HuH-7 (cell line): ENCODE measurements at regions not wholly inside any gene's neighbourhood (a gene's known extent, or its start where the extent isn't known, plus 50 kb on each side); places are given as distances from the start of the nearest gene placed in this dataset.
"Not testable (repeated sequence)": the region's sequence is repeated elsewhere in the genome, so short reads cannot be mapped to it uniquely, and the experiment has no call there.

ENCODE experiments used
- DNase-seq: peaks from one replicate; pipeline ENCODE4 v3.0.0; 2011; ENCODE audit warnings: low spot score

GRCh38 chr7:106713452-106713851 is 52.5 kb upstream of the CCDC71L start:
- not testable (repeated sequence) for DNase-seq

DNA sequence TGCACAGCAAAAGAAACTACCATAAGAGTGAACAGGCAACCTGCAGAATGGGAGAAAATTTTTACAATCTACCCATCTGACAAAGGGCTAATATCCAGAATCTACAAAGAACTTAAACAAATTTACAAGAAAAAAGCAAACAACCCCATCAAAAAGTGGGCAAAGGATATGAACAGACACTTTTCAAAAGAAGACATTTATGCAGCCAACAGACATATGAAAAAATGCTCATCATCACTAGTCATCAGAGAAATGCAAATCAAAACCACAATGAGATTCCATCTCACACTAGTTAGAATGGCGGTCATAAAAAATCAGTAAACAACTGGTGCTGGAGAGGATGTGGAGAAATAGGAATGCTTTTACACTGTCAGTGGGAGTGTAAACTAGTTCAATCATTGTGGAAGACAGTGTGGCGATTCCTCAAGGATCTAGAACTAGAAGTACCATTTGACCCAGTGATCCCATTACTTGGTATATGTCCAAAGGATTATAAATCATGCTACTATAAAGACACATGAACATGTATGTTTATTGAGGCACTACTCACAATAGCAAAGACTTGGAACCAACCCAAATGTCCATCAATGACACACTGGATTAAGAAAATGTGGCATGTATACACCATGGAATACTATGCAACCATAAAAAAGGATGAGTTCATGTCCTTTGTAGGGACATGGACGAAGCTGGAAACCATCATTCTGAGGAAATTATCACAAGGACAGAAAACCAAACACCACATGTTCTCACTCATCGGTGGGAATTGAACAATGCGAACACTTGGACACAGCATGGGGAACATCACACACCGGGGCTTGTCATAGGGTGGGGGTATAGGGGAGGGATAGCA is 53.9 kb upstream of the CCDC71L start:
- not testable (repeated sequence) for DNase-seq

- DNase-seq, result no peak
These were observed 54.8 kb upstream of the CCDC71L start for GRCh38 chr7:106715730-106716129.

DNA sequence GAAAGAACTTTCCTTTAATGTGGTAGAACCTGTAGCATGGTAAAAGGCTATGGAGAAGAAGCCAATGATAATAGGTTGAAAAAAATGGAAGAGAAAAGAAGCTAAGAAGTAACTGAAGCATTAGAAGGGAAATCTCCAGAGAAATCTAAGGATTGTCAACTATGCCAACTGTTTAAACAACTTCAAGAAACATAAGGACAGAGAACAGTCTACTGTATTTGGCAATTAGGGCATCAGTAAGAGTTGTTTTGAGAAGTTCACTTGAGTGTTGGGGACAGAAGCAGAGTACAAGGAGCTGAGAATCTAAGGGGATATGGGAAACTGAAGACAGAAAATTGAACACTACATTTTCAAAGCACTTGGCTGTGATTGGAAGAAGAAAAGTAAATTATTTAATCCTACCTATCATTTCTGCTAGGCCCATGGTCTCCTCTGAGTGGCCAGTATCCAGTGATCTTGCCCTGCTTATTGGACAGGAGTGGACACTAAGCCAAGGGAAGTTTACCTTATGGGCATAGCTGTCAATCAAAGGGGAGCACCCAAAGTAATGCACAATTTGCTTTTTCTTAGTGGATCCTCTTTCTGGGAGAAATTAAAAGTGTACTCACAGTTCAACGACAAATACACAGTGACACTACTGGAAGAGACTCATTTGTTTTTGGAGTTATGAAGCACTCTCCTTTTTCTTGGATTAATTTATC is 56.4 kb upstream of the CCDC71L start:
- DNase-seq, result no peak

DNA sequence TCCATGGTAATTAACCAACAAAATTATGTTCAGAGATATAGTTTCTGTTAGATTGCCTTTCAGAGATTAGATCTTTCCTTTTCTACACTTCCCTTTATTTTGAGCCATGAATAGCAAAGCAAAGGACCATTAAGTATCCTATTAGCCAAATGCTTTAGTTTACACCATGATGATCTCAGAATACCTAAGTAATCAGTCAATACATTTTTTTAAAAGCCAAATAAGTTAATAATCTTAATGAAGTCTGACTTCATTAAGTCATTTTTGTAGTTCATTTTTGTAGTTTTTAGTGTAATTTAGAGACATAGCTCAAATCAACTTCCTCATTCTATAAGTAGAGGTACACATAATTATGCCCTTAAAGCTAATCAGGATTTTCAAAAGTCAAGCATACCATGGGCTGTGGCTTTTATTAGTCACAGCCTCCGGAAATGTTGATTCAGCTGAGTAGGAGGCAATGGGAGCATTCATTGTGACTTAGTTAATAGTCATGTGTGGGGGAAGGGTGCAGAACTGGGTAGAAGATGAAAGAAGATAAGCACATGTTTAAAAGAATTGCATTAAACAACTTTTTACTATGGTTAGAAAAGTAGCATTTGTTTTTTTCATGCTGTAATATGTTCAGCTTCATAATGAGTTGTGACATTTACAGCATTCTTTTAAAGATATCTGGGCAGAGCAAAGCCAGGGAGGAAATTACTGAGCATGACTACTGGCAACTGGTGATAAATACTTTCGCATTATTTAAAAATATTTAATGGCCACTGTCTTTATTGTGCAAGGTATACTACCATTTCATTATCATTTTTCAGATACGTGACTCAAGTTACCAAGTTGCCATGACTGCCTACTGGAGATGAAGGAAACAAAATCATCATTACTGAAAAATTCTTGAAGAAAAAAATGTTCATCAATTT is 57.3 kb upstream of the CCDC71L start:
- DNase-seq, result no peak

GRCh38 chr7:106720641-106721040 is 59.7 kb upstream of the CCDC71L start:
- no peak for DNase-seq

DNA sequence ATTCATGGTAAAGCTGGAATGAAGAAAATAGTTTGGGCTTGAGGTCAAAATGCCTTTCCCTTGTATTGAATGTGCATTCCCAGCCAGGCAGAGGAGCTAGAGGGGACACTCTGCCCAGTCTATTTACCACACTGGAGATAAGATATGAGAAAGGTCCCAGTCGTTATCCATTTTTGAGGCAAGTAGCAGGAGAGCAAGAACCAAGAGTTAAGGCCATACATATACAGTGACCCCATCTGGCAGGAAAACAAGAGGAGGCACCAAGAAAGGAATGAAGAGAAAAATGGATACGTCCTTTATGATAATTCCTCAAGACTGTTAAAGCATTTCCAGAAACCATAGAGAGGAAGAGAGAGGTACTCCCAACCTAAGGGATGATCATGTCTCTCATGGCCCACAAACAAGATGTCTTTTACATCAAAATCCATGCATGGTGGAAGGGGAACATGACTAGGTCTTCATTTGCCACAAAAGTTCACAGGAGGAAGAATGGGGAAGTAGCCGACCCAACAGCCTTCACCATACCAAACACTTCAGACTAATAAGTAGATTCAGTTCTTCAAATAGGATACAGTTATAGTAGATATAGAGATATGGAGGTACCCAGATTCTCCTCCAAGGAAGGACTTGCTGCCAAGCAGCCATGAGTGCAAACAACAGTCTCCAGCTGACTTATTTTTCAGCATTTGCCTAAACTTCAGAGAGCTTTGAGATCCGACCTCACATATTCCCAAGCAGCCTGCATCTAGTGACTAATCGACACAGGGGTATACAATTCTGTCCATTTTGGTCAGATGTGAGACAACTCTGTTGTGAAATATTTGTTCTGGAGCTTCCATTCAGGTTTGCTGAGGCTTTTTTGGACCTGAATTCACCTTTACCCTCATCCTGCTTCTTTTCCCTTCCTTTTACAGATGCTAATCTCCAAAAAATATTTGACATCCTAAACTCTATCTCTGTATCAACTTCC is 61.1 kb upstream of the CCDC71L start:
- no peak for DNase-seq

DNA sequence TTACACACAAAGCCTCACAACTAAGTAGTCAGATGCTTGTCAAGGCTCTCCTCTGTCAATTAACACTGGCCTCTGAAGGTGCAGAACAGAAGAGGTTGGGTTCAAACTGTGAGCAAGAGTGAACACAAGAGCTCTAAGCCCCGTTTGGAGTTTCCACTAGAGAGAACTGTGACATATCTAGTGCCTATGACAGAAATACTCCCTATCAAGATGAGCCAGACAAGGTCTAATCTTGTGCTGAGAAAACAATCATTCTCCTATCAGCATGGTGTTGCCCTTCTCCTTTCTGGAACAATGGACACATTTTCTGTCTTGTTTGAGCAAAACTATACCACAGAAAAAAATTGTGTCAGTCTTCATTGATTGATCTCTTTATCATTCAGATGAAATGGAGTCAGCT is 62.4 kb upstream of the CCDC71L start:
- DNase-seq, result no peak

GRCh38 chr7:106729720-106730385 is 68.9 kb upstream of the CCDC71L start:
- no peak for DNase-seq

- DNase-seq, result no peak
These were observed 70.2 kb upstream of the CCDC71L start for GRCh38 chr7:106731187-106731586.

DNA sequence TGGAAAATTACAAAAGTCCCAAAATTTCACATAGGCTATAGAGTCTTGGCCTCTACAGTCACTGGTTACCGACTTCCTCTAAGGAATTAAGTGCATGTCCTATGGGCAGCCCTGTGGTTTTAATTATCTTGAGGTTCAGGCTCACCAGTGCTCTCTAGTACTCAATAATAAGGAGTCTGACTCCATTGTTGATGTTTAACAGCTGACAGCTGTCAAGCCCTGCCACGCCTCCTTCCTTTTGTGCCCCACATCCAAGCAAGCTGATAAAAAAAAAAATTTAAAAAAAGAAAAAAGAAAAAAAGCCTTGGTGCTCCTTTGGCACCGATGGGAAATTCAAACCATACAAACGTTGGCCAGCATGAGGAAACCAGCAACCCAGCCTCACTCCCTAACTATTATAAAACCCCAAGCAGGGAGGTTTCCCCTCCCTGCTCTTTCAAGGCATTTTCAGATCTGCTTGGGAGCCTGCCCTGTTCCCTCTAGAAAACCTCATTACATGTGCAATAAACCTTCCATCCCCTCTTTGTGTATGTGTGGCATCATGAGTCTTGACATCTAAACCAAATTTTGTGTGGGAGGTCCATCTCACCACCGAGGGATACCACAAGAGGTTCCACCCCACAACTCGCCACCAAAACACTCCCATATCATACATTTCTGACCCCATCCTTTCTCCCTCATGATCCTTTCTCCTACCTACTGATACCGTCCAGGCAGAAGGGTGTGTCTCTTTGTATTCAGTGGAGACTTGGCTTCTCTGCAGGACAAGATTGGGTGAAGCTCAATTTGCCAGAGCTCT is 70.9 kb upstream of the CCDC71L start:
- no peak for DNase-seq

DNA sequence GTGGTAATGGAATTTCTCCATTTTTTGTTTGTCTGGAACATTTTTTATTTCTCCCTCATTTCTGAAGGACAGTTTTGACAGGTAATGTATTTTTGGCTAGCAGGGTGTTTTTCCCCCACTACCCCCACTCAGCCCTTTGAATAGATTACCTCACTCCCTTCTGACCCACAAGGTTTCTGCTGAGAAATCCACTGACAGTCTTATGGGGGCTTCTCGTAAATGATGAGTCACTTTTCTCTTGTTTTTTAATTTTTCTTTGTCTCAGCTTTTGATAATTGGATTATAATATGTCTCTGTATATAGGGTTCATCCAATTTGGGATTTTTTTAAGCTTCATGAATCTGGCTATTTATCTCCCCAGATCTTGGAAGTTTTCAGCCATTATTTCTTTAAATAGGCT is 74.7 kb upstream of the CCDC71L start:
- DNase-seq, result no peak

GRCh38 chr7:106736123-106736507 is 75.2 kb upstream of the CCDC71L start:
- no peak for DNase-seq

DNA sequence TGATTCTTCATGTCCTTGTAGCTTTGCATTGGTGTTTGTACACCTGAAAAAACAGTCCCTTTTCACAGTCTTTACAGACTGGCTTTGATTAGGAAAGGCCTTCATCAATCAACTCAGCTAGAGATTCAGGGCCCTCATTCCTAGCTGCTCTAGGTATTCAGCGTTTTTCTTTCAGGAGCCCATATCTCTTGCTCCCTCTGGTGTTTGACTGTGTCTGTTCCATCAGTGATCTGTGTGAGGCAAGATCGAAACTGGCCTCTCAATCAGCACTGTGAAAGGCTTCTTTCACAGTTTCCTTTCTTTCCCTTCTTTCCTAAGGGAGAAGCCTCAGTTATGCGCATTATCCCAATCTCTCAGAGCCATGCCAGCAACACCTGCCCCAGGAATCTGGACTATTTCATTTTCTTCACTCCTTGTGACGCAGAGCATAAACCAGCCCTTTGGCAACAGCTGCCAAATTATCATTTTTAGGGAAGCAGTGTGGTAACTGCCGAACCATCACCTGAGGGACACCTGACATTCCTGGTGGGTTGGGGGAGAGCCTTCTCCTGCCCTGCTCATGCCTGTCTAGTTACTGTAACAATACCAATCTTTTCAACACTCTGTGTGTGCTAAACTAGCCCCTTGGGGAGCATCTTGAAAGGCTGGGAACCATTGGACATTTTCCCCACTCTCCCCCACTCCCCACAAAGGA is 75.7 kb upstream of the CCDC71L start:
- DNase-seq, result peak; percentile 37

GRCh38 chr7:106737202-106737562 is 76.2 kb upstream of the CCDC71L start:
- no peak for DNase-seq

GRCh38 chr7:106740806-106741205 is 79.8 kb upstream of the CCDC71L start:
- no peak for DNase-seq

- no peak for DNase-seq
These were observed 83.7 kb upstream of the CCDC71L start for GRCh38 chr7:106744563-106745091.

GRCh38 chr7:106747301-106747700 is 86.3 kb upstream of the CCDC71L start:
- not testable (repeated sequence) for DNase-seq

- no peak for DNase-seq
These were observed 86.8 kb upstream of the CCDC71L start for GRCh38 chr7:106747804-106748203.
